ENCODE measurements at regions not wholly inside any gene's neighbourhood (a gene's known extent, or its start where the extent isn't known, plus 50 kb on each side); places are given as distances from the start of the nearest gene placed in this dataset.

GRCh38 chr12:17148706-17149105 is 542.7 kb upstream of the LMO3 start:
- no peak for TF ChIP-seq CTCF (IDR thresholded peaks at IDR 0.05)
- TF ChIP-seq POLR2A (IDR thresholded peaks at IDR 0.05) = no peak
- TF ChIP-seq EP300 (IDR thresholded peaks at IDR 0.05) = no peak
